Omental fat pad (tissue), 3 donors: ENCODE measurements at regions not wholly inside any gene's neighbourhood (a gene's known extent, or its start where the extent isn't known, plus 50 kb on each side); places are given as distances from the start of the nearest gene placed in this dataset.
"Not testable (repeated sequence)": the region's sequence is repeated elsewhere in the genome, so short reads cannot be mapped to it uniquely, and the experiment has no call there.

Experiments
- ATAC-seq: fragments of 150-250 bp; one replicate; pipeline ENCODE4 v1.9.1; 2016; ENCODE audit warnings: mild to moderate bottlenecking, moderate library complexity; ENCODE audit not compliant: low FRiP score
- DNase-seq: peaks from one replicate; pipeline ENCODE4 v3.0.0-alpha.2; 2019; ENCODE audit warnings: low spot score
- TF ChIP-seq, protein P1 (sequence below), 3 donors: fragments of 450-650 bp; IDR thresholded peaks; one replicate each; pipeline ENCODE4 v1.5.1; 2016 to 2017; ENCODE audit warnings: antibody characterized with exemption in 3 of 3, mild to moderate bottlenecking in 3 of 3, moderate library complexity in 2 of 3

GRCh38 chr9:90526386-90526785, 116.2 kb downstream of the DIRAS2 start:
- TF ChIP-seq, protein P1, sequence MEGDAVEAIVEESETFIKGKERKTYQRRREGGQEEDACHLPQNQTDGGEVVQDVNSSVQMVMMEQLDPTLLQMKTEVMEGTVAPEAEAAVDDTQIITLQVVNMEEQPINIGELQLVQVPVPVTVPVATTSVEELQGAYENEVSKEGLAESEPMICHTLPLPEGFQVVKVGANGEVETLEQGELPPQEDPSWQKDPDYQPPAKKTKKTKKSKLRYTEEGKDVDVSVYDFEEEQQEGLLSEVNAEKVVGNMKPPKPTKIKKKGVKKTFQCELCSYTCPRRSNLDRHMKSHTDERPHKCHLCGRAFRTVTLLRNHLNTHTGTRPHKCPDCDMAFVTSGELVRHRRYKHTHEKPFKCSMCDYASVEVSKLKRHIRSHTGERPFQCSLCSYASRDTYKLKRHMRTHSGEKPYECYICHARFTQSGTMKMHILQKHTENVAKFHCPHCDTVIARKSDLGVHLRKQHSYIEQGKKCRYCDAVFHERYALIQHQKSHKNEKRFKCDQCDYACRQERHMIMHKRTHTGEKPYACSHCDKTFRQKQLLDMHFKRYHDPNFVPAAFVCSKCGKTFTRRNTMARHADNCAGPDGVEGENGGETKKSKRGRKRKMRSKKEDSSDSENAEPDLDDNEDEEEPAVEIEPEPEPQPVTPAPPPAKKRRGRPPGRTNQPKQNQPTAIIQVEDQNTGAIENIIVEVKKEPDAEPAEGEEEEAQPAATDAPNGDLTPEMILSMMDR (IDR thresholded peaks at IDR 0.05): no peak
- no peak for DNase-seq
- no peak for ATAC-seq

GRCh38 chr9:90536094-90536493, 106.5 kb downstream of the DIRAS2 start:
- not testable (repeated sequence) for DNase-seq

GRCh38 chr9:90538566-90538965, 104.1 kb downstream of the DIRAS2 start:
- ATAC-seq: no peak
- no peak for DNase-seq
- TF ChIP-seq, protein P1 (IDR thresholded peaks at IDR 0.05): no peak

More at GRCh38 chr9:90536094-90536493, 106.5 kb downstream of the DIRAS2 start:
- ATAC-seq: not testable (repeated sequence)

DNA sequence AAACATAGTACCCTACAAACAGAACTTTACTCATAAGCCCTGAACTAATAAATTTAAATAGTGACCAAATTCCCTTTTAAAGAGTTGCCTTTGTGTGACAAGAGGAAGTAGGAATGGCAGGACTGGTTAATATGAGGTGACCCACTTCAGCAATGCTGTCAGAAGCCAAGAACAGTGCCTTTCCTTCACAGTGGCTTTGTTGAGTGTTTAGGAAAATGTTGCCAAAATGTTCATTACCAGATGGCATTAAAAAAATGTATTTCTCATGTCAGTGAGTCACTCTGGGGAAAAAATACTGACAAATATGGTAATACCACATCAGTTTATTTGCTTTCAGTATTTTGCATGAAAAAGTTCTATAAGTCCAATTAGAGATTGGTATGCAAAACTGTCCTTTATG, 103.3 kb downstream of the DIRAS2 start:
- TF ChIP-seq, protein P1 (IDR thresholded peaks at IDR 0.05): no peak
- DNase-seq: no peak
- ATAC-seq: no peak

DNA sequence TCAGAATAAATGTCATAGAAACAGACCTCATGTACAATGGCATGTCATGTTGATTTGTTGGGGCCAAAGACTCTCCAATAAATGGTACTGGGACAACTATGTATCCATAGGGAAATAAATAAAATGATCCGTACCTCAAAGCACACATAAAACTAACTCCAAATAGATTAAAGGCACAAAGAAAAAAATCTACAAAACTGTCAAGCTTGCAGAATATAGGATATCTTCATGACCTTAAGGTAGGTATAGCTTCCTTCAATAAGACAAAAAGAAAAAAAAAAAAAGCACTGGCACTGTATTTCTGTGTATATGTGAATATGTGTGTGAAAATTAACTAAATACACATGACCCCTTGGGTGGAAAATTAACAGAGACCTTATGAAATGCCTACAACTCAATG, 101.9 kb downstream of the DIRAS2 start:
- ATAC-seq (no peak), DNase-seq (no peak)
- TF ChIP-seq, protein P1 (IDR thresholded peaks at IDR 0.05): no peak

DNA sequence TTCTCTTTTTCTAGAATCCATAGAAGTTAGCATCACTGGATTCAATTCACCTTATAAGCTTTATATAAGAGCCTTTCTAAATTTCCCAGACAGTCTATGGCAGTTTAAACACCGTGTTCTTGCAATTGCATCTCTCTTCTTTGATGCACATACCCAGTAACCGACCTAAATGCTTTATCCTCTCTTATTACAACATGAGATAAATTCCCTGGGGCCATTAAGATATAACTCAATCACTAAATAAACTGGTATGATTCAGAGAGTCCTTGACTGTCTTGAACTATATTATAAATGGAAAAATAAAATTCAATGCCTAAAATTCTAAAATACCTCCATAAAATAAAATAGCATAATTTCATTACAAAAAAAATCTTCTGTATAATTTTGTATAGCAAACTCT, 98.1 kb downstream of the DIRAS2 start:
- TF ChIP-seq, protein P1 (IDR thresholded peaks at IDR 0.05): no peak
- ATAC-seq: no peak

GRCh38 chr9:90546200-90546599, 96.4 kb downstream of the DIRAS2 start:
- no peak for ATAC-seq
- no peak for DNase-seq

More for the DNA sequence above, 98.1 kb downstream of the DIRAS2 start:
- DNase-seq: no peak

More at GRCh38 chr9:90546200-90546599, 96.4 kb downstream of the DIRAS2 start:
- TF ChIP-seq, protein P1 (IDR thresholded peaks at IDR 0.05): no peak
